ENCODE measurements at regions not wholly inside any gene's neighbourhood (a gene's known extent, or its start where the extent isn't known, plus 50 kb on each side); places are given as distances from the start of the nearest gene placed in this dataset.

DNA sequence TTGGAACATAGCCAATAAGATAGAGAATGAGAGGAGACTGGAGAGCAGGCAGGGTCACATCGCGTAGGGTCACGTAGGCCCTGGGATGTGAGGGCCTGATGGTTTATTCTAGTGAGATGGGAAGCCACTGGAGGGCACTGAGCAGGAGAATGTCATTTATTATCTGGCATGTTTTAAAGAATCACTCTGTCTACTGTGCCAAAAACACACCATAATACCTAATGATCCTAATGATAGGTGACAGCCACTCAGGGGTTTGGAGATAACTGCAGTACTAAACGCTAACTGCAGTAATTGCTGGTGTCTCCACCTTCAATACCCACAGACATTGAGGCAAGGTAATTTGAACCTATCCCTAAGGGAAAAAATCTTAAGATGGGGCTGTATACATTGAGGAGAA lies 185.4 kb downstream of the TTLL7 start:
- TF ChIP-seq CTCF (IDR thresholded peaks at IDR 0.05; ENCODE audit: insufficient read depth, low read depth, low read length, missing control alignments) = no peak
- DNase-seq (ENCODE audit: low read depth) = no peak
- no peak overlapping the region for H3K4me3 ChIP-seq (ENCODE audit: low read length)

GRCh38 chr1:83810144-83810543 lies 188.8 kb downstream of the TTLL7 start:
- TF ChIP-seq CTCF (IDR thresholded peaks at IDR 0.05; ENCODE audit: insufficient read depth, low read depth, low read length, missing control alignments) = no peak
- H3K4me3 ChIP-seq (ENCODE audit: low read length) = no peak overlapping the region
- DNase-seq (ENCODE audit: low read depth) = no peak

GRCh38 chr1:83808536-83808935 lies 190.4 kb downstream of the TTLL7 start:
- DNase-seq (ENCODE audit: low read depth) = no peak
- TF ChIP-seq CTCF (IDR thresholded peaks at IDR 0.05; ENCODE audit: insufficient read depth, low read depth, low read length, missing control alignments) = no peak

DNA sequence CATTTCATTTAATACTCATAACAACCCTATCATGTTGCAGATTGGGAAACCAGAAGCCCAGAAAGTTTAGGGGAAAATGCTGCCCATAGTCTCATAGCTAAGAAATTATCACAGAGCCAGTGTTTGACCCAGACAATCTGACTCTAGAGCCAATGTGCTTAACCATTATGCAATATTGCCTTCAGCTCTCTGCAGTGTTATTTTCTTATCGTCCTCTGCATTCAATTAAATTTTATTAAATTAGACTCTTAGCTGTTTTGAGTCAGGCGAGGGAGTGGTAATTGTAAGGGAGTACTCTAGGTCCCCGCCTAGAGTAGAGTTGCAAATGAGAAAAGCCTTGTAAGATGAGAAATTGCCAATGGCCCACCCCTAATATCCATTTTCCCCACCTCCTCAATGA lies 191.1 kb downstream of the TTLL7 start:
- DNase-seq (ENCODE audit: low read depth) = no peak
- TF ChIP-seq CTCF (IDR thresholded peaks at IDR 0.05; ENCODE audit: insufficient read depth, low read depth, low read length, missing control alignments) = no peak
- no peak overlapping the region for H3K4me3 ChIP-seq (ENCODE audit: low read length)

More at GRCh38 chr1:83808536-83808935, 190.4 kb downstream of the TTLL7 start:
- no peak overlapping the region for H3K4me3 ChIP-seq (ENCODE audit: low read length)

DNA sequence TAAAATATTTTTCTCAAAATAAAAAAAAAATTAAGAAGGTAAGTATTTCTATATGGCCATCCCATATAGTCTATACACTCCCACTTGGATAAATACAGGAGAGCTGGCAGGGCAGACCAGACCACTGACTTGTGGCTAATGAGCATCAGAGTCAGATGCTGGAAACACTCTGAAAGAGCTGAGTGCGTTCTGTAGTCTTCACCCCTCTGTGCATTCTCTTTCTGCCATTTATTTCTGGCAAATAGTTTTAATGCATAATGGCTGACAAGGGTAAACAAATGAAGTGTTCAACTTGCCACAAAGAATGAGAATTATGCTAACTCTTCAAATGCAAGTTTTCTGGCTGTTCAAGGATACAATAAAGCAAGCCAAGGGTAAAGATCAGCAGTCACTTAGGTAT lies 191.7 kb downstream of the TTLL7 start:
- no peak for TF ChIP-seq CTCF (IDR thresholded peaks at IDR 0.05; ENCODE audit: insufficient read depth, low read depth, low read length, missing control alignments)
- DNase-seq (ENCODE audit: low read depth) = no peak

DNA sequence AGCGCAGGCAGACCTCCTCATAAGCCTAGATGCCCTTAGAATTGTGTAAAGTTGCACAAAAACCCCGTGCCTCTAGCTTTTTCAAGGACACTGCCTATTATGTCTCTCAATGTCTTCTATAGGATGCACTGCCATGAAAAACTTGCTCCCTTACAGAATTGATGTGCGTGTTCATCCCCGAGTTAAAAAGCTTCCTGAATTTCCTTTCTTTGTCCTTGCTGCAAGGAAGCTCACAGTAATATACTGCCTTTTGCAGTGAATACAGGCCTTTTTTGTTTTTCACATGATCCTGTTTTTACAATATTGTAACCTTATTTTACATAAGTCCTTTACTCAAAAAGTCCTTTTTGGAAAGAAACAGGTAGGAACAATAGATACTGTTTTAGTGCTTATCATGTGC lies 193.0 kb downstream of the TTLL7 start:
- DNase-seq (ENCODE audit: low read depth) = no peak
- no peak for TF ChIP-seq CTCF (IDR thresholded peaks at IDR 0.05; ENCODE audit: insufficient read depth, low read depth, low read length, missing control alignments)
- H3K4me3 ChIP-seq (ENCODE audit: low read length) = no peak overlapping the region

More for the DNA sequence above, 191.7 kb downstream of the TTLL7 start:
- no peak overlapping the region for H3K4me3 ChIP-seq (ENCODE audit: low read length)

DNA sequence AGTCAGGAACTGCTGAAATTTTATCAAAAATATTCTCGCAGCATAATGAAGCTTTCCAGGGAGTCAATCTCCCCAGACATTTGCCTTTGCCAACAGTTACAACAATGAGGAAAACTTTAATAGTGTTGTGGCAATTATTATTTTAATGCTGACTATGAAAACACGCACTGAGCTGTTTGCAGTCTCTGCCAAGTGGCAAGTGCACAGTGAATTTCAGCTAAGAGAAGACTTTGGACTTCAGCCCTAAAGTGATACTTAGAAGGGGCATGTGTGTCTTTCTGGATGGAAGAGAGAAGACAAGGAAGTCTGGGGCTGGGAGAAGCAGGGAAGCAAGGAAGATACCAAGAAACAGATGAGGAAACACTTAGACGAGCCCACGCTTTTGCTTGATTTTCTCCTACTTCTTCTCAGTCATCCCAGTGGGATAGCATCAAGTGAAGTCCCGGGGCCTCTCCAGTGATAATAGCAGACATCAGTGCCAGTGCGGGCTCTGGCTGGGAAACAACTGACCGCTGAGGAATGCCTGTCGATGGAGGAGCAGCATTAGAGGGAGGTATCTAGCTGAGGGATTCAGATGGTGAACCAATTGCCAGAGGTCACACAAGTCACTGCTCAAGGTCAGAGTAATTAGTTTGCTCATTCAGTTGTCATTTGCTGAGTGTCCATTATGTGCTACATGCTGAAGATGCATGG lies 196.3 kb downstream of the TTLL7 start:
- no peak overlapping the region for H3K4me3 ChIP-seq (ENCODE audit: low read length)
- no peak for DNase-seq (ENCODE audit: low read depth)
- TF ChIP-seq CTCF (IDR thresholded peaks at IDR 0.05; ENCODE audit: insufficient read depth, low read depth, low read length, missing control alignments) = no peak
